ENCODE measurements at regions not wholly inside any gene's neighbourhood (a gene's known extent, or its start where the extent isn't known, plus 50 kb on each side); places are given as distances from the start of the nearest gene placed in this dataset.

DNA sequence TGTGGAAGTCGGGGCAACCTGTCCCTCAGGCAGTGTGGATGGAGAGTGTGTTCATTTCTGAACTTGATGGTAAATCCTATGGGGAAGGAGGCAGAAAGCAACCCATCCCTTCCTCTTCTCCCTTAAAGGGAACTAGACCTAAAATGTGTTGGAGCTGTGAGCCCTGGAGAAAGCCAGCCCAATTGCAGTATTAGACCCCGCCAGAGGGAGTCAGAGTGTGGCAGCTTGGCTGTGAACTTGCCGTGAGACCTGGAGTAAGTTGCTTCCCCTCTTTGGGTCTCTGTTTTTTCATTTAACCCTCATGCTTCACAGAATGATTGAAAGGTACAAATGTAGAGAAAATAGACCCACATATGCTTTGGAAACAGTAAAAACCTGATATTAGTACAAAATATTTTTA, 108.7 kb upstream of the PAK3 start:
- peak; percentile 20 for DNase-seq (ENCODE audit: low read depth)
- H3K4me3 ChIP-seq (ENCODE audit: low read depth, low read length) = no peak overlapping the region
- TF ChIP-seq, protein P1, sequence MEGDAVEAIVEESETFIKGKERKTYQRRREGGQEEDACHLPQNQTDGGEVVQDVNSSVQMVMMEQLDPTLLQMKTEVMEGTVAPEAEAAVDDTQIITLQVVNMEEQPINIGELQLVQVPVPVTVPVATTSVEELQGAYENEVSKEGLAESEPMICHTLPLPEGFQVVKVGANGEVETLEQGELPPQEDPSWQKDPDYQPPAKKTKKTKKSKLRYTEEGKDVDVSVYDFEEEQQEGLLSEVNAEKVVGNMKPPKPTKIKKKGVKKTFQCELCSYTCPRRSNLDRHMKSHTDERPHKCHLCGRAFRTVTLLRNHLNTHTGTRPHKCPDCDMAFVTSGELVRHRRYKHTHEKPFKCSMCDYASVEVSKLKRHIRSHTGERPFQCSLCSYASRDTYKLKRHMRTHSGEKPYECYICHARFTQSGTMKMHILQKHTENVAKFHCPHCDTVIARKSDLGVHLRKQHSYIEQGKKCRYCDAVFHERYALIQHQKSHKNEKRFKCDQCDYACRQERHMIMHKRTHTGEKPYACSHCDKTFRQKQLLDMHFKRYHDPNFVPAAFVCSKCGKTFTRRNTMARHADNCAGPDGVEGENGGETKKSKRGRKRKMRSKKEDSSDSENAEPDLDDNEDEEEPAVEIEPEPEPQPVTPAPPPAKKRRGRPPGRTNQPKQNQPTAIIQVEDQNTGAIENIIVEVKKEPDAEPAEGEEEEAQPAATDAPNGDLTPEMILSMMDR (IDR thresholded peaks at IDR 0.05; ENCODE audit: low read depth, low read length) = peak; percentile 23
- TF ChIP-seq MYC (IDR thresholded peaks at IDR 0.05; ENCODE audit: low read depth, low read length) = no peak
- TF ChIP-seq, protein P2, sequence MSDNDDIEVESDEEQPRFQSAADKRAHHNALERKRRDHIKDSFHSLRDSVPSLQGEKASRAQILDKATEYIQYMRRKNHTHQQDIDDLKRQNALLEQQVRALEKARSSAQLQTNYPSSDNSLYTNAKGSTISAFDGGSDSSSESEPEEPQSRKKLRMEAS (IDR thresholded peaks at IDR 0.05; ENCODE audit: low read depth, low read length) = no peak
- TF ChIP-seq POLR2A (IDR thresholded peaks at IDR 0.05; ENCODE audit: extremely low read depth, insufficient read length) = no peak

DNA sequence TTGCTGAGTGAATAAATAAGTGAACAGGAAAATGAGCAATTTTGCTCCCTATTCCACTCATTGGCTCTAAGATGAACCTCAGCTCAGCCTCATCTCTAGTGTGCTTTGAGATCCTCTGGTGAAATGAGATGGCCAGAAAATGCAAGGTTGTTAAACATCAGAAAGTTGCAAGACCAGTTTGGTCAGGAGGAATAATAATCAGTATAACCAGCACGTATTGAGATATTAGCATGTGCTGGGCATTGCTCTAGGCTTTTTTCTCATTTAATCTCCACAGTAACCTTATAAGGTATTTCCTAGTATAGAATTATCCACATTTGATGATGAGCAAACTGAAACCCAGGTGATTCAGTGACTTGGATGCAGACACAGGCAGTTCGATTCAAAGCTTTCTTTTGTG, 110.5 kb upstream of the PAK3 start:
- no peak overlapping the region for H3K4me3 ChIP-seq (ENCODE audit: low read depth, low read length)
- DNase-seq (ENCODE audit: low read depth) = no peak
- TF ChIP-seq POLR2A (IDR thresholded peaks at IDR 0.05; ENCODE audit: extremely low read depth, insufficient read length) = no peak
- TF ChIP-seq MYC (IDR thresholded peaks at IDR 0.05; ENCODE audit: low read depth, low read length) = no peak
- TF ChIP-seq, protein P2 (IDR thresholded peaks at IDR 0.05; ENCODE audit: low read depth, low read length) = no peak
- TF ChIP-seq, protein P1 (IDR thresholded peaks at IDR 0.05; ENCODE audit: low read depth, low read length) = no peak

DNA sequence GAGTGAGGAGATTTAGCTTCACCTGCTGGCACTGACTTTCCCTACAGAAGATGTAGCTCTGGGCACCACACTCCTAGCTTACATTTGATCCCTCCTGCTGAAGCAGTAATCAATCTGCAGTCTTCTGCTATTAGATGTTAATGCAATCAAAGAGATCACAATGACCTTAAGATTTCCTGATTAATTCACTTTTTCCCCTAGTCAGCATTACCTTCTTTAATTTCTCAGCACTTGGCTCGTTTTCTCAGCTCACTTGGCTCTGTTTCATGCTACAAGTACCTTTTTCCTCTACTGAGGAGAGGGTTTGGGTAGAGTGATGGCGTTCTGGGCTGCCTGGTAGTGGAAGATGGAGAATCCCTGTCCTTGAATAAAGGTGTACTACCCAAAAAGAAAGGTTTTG, 113.0 kb upstream of the PAK3 start:
- TF ChIP-seq POLR2A (IDR thresholded peaks at IDR 0.05; ENCODE audit: extremely low read depth, insufficient read length) (no peak), MYC (IDR thresholded peaks at IDR 0.05; ENCODE audit: low read depth, low read length) (no peak)
- TF ChIP-seq, protein P1 (IDR thresholded peaks at IDR 0.05; ENCODE audit: low read depth, low read length) = no peak
- TF ChIP-seq, protein P2 (IDR thresholded peaks at IDR 0.05; ENCODE audit: low read depth, low read length) = no peak
- H3K4me3 ChIP-seq (ENCODE audit: low read depth, low read length) = no peak overlapping the region
- DNase-seq (ENCODE audit: low read depth) = no peak

DNA sequence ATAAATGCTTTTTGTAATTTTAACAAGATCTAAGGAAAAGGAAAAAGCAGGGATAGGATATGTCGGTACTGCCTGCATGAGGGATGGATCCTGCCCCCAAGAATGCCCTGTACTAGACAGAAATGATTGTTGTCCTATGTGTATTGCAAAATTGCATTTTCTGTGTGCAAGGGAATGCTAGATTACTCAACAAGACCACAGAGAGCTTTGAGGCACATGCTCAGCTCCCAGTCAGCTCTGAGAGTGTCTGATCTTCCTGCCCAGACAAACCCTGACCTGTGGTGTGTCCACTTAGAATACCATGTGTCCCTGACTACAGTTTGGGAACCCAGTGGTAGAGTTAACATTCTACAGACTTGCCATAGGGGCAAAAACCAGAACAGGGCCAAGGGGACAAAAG, 129.2 kb upstream of the PAK3 start:
- H3K4me3 ChIP-seq (ENCODE audit: low read depth, low read length) = no peak overlapping the region
- DNase-seq (ENCODE audit: low read depth) = peak; percentile 64
- TF ChIP-seq, protein P1 (IDR thresholded peaks at IDR 0.05; ENCODE audit: low read depth, low read length) = no peak
- TF ChIP-seq MYC (IDR thresholded peaks at IDR 0.05; ENCODE audit: low read depth, low read length) (no peak), POLR2A (IDR thresholded peaks at IDR 0.05; ENCODE audit: extremely low read depth, insufficient read length) (no peak)
- TF ChIP-seq, protein P2 (IDR thresholded peaks at IDR 0.05; ENCODE audit: low read depth, low read length) = no peak

DNA sequence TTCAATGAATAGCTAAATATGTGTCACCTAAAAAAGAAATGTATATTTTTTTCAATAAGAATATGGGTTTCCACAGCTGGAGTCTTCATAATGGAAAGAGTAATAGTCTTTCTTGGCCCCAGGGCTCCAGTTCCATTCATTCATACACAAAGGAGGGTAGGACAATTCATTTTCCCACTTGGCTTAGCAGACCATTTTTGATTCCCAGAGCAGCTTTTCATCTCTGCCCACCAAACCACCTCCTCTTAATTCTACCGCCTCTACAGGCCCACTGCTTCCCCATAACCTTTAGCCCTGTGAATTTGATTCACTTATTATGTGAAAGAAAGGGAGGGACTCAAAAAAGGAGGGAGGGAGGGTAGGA, 129.9 kb upstream of the PAK3 start:
- no peak overlapping the region for H3K4me3 ChIP-seq (ENCODE audit: low read depth, low read length)
- no peak for DNase-seq (ENCODE audit: low read depth)
- TF ChIP-seq, protein P2 (IDR thresholded peaks at IDR 0.05; ENCODE audit: low read depth, low read length) = no peak
- no peak for TF ChIP-seq MYC (IDR thresholded peaks at IDR 0.05; ENCODE audit: low read depth, low read length)
- TF ChIP-seq POLR2A (IDR thresholded peaks at IDR 0.05; ENCODE audit: extremely low read depth, insufficient read length) = no peak
- TF ChIP-seq, protein P1 (IDR thresholded peaks at IDR 0.05; ENCODE audit: low read depth, low read length) = no peak

Measured in NB4 (cell line).